PC-3 (cell line): ENCODE measurements at regions not wholly inside any gene's neighbourhood (a gene's known extent, or its start where the extent isn't known, plus 50 kb on each side); places are given as distances from the start of the nearest gene placed in this dataset.

ENCODE experiments used
- EZH2 ChIP-seq: fragments of 300-600 bp; sonication (generic); IDR thresholded peaks from one replicate; pipeline ENCODE4 v1.6.1; 2017; ENCODE audit warnings: antibody characterized with exemption, mild to moderate bottlenecking, low read length; ENCODE audit not compliant: unreplicated experiment
- EZH2phosphoT487 ChIP-seq: fragments of 300-600 bp; sonication (generic); IDR thresholded peaks from 2 replicates; pipeline ENCODE4 v1.6.1; 2018; ENCODE audit warnings: mild to moderate bottlenecking, antibody characterized with exemption, low read length, borderline replicate concordance
- TF ChIP-seq, protein P1 (sequence below): fragments of 300-600 bp; sonication (generic); conservative IDR thresholded peaks from 2 replicates; pipeline ENCODE4 v1.5.1; 2017; ENCODE audit warnings: antibody characterized with exemption, low read depth, mild to moderate bottlenecking, low read length

GRCh38 chr1:81432654-81433109 lies 368.1 kb upstream of the ADGRL2 start:
- TF ChIP-seq, protein P1, sequence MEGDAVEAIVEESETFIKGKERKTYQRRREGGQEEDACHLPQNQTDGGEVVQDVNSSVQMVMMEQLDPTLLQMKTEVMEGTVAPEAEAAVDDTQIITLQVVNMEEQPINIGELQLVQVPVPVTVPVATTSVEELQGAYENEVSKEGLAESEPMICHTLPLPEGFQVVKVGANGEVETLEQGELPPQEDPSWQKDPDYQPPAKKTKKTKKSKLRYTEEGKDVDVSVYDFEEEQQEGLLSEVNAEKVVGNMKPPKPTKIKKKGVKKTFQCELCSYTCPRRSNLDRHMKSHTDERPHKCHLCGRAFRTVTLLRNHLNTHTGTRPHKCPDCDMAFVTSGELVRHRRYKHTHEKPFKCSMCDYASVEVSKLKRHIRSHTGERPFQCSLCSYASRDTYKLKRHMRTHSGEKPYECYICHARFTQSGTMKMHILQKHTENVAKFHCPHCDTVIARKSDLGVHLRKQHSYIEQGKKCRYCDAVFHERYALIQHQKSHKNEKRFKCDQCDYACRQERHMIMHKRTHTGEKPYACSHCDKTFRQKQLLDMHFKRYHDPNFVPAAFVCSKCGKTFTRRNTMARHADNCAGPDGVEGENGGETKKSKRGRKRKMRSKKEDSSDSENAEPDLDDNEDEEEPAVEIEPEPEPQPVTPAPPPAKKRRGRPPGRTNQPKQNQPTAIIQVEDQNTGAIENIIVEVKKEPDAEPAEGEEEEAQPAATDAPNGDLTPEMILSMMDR, result no peak
- TF ChIP-seq EZH2phosphoT487, result no peak
- TF ChIP-seq EZH2, result no peak
